CD14-positive monocyte (primary cell): ENCODE measurements at regions not wholly inside any gene's neighbourhood (a gene's known extent, or its start where the extent isn't known, plus 50 kb on each side); places are given as distances from the start of the nearest gene placed in this dataset.

Experiments used
- DNase-seq, 3 donors: peaks; one replicate each; pipeline ENCODE4 v3.0.0-alpha.2; 2011 to 2022
- H2AFZ ChIP-seq: 2 replicates; pipeline ENCODE4 v1.6.0; 2012; ENCODE audit warnings: mild to moderate bottlenecking, low read depth, low read length, inconsistent platforms; ENCODE audit not compliant: insufficient read depth, poor library complexity, severe bottlenecking
- H3K27ac ChIP-seq, 2 donors: 1 replicate in 1 of 2; 2 replicates in 1 of 2; pipeline ENCODE4 v1.5.1; 2012 to 2013; ENCODE audit warnings: low read length in 2 of 2, control low read depth in 1 of 2, inconsistent platforms in 1 of 2, low read depth in 1 of 2, mild to moderate bottlenecking in 1 of 2
- H3K27me3 ChIP-seq, 2 donors: one replicate each; pipeline versions ENCODE4 v1.6.0 to v1.6.1; 2011 to 2013; ENCODE audit warnings: low read length in 2 of 2; ENCODE audit not compliant: control insufficient read depth in 2 of 2, insufficient read depth in 2 of 2
- H3K36me3 ChIP-seq, 2 donors: replicated peaks in 1 of 2; 1 replicate in 1 of 2; 2 replicates in 1 of 2; pipeline versions ENCODE4 v1.5.1 to v1.6.1; 2012 to 2013; ENCODE audit warnings: low read length in 2 of 2, control low read depth in 1 of 2, inconsistent platforms in 1 of 2, mild to moderate bottlenecking in 1 of 2; ENCODE audit not compliant: insufficient read depth in 2 of 2, control insufficient read depth in 1 of 2
- H3K4me1 ChIP-seq, 2 donors: 1 replicate in 1 of 2; 2 replicates in 1 of 2; pipeline versions ENCODE4 v1.5.1 to v1.6.1; 2012 to 2013; ENCODE audit warnings: low read length in 2 of 2, control low read depth in 1 of 2, inconsistent platforms in 1 of 2, mild to moderate bottlenecking in 1 of 2, moderate library complexity in 1 of 2; ENCODE audit not compliant: insufficient read depth in 2 of 2, control insufficient read depth in 1 of 2
- H3K4me2 ChIP-seq: replicated peaks from 2 replicates; pipeline ENCODE3; 2012; ENCODE audit warnings: low read length, moderate library complexity, mild to moderate bottlenecking; ENCODE audit not compliant: poor library complexity, severe bottlenecking; ENCODE audit errors: extremely low read depth
- H3K4me3 ChIP-seq, 3 experiments: fragments of 200-600 bp in 1 of 3; sonication (generic) in 1 of 3; replicated peaks in 1 of 3; 1 replicate in 2 of 3; 2 replicates in 1 of 3; pipeline ENCODE4 v1.5.1; 2011 to 2013; ENCODE audit warnings: low read length in 3 of 3, mild to moderate bottlenecking in 3 of 3, control low read depth in 2 of 3, low read depth in 2 of 3, inconsistent platforms in 1 of 3, moderate library complexity in 1 of 3
- H3K79me2 ChIP-seq: 2 replicates; pipeline ENCODE4 v1.6.0; 2012; ENCODE audit warnings: mild to moderate bottlenecking, control low read depth, inconsistent platforms, low read length, moderate library complexity; ENCODE audit not compliant: insufficient read depth
- H3K9ac ChIP-seq: 2 replicates; pipeline ENCODE4 v1.6.0; 2017; ENCODE audit warnings: low read length, mild to moderate bottlenecking; ENCODE audit not compliant: insufficient read depth, poor library complexity, severe bottlenecking
- H3K9me3 ChIP-seq, 2 donors: replicated peaks in 1 of 2; 1 replicate in 1 of 2; 2 replicates in 1 of 2; pipeline versions ENCODE4 v1.5.1 to v1.6.1; 2012 to 2013; ENCODE audit warnings: low read length in 2 of 2, control low read depth in 1 of 2; ENCODE audit not compliant: control insufficient read depth in 1 of 2, insufficient read depth in 1 of 2
- H4K20me1 ChIP-seq: 2 replicates; pipeline ENCODE4 v1.6.0; 2012; ENCODE audit warnings: mild to moderate bottlenecking, low read length, control low read depth, moderate library complexity; ENCODE audit not compliant: insufficient read depth
- H3K27ac Mint-ChIP-seq, 7 donors: one replicate each; pipeline ENCODE4 v1.8.0; 2020; ENCODE audit warnings: mild to moderate bottlenecking in 7 of 7, mixed read lengths in 7 of 7, moderate library complexity in 6 of 7, inconsistent platforms in 2 of 7
- H3K27me3 Mint-ChIP-seq, 3 donors: one replicate each; pipeline ENCODE4 v1.8.0; 2021 to 2022; ENCODE audit warnings: low read depth in 3 of 3, mild to moderate bottlenecking in 3 of 3, mixed read lengths in 3 of 3, moderate library complexity in 3 of 3, inconsistent platforms in 1 of 3
- H3K36me3 Mint-ChIP-seq, 2 donors: one replicate each; pipeline ENCODE4 v1.8.0; 2020; ENCODE audit warnings: mixed read lengths in 2 of 2, inconsistent platforms in 1 of 2, mild to moderate bottlenecking in 1 of 2
- H3K4me1 Mint-ChIP-seq: one replicate; pipeline ENCODE4 v1.8.0; 2020; ENCODE audit warnings: mild to moderate bottlenecking, mixed read lengths
- H3K4me3 Mint-ChIP-seq, 2 donors: one replicate each; pipeline ENCODE4 v1.8.0; 2020; ENCODE audit warnings: mild to moderate bottlenecking in 2 of 2, mixed read lengths in 2 of 2, moderate library complexity in 1 of 2
- H3K9me3 Mint-ChIP-seq, 7 donors: one replicate each; pipeline ENCODE4 v1.8.0; 2020 to 2022; ENCODE audit warnings: mixed read lengths in 7 of 7, mild to moderate bottlenecking in 6 of 7, moderate library complexity in 6 of 7, inconsistent platforms in 2 of 7
- CTCF ChIP-seq: fragments of 200-600 bp; IDR thresholded peaks from one replicate; pipeline ENCODE4 v1.8.0; 2022; ENCODE audit warnings: antibody characterized with exemption, mild to moderate bottlenecking
- WGBS: methylation state at CpG from one replicate; pipeline ENCODE4 v1.1.5; 2013; ENCODE audit warnings: missing lambda C conversion rate; ENCODE audit not compliant: insufficient coverage; 5-methylcytosine and 5-hydroxymethylcytosine counted together
- intact Hi-C, 2 donors: fragments of 100-400 bp; cut with micrococcal nuclease; formaldehyde crosslinking; loops; one replicate each; pipeline versions ENCODE4 v1.15.0 to v1.15.1; 2023

- WGBS = 62% methylated on average over 3 of the region's 3 CpGs
Measured at GRCh38 chr15:92525758-92526245, 129.8 kb downstream of the FAM174B start.

GRCh38 chr15:92524874-92525565, 130.6 kb downstream of the FAM174B start:
- no peak overlapping the region for H3K9ac ChIP-seq
- Mint-ChIP-seq H3K4me3 (no peak overlapping the region), H3K27me3 (peaks cover 1 to 3% (median 3%) of the 10 kb centered on the region in 3 donors), H3K4me1 (peaks cover 2% of the 10 kb centered on the region), H3K36me3 (no peaks in the 10 kb centered on the region), H3K9me3 (peaks cover 2 to 7% (median 4%) of the 10 kb centered on the region in 7 donors), H3K27ac (no peak overlapping the region)
- WGBS = 94% methylated on average over 2 of the region's 7 CpGs
- no peak overlapping the region for H3K27ac ChIP-seq
- H3K79me2 ChIP-seq = no peaks in the 10 kb centered on the region
- no peak for DNase-seq
- no peak overlapping the region for H2AFZ ChIP-seq
- TF ChIP-seq CTCF = no peak
- intact Hi-C loops = no loop called here
- H4K20me1 ChIP-seq = no peaks in the 10 kb centered on the region
- H3K9me3 ChIP-seq = peaks cover 0 to 4% of the 10 kb centered on the region in 2 donors
- no peaks in the 10 kb centered on the region for H3K4me1 ChIP-seq
- H3K4me3 ChIP-seq = no peak overlapping the region
- no peaks in the 10 kb centered on the region for H3K36me3 ChIP-seq
- no peaks in the 10 kb centered on the region for H3K27me3 ChIP-seq
- no peak overlapping the region for H3K4me2 ChIP-seq

More at GRCh38 chr15:92525758-92526245, 129.8 kb downstream of the FAM174B start:
- H3K36me3 Mint-ChIP-seq = no peaks in the 10 kb centered on the region
- peaks cover 2% of the 10 kb centered on the region for H3K4me1 Mint-ChIP-seq
- H2AFZ ChIP-seq = no peak overlapping the region
- intact Hi-C loops = no loop called here
- H3K36me3 ChIP-seq = no peaks in the 10 kb centered on the region
- H4K20me1 ChIP-seq = no peaks in the 10 kb centered on the region
- no peak overlapping the region for H3K9ac ChIP-seq
- no peaks in the 10 kb centered on the region for H3K79me2 ChIP-seq
- no peak overlapping the region for H3K4me3 ChIP-seq
- DNase-seq = no peak
- H3K4me2 ChIP-seq = no peak overlapping the region
- no peaks in the 10 kb centered on the region for H3K27me3 ChIP-seq
- H3K27me3 Mint-ChIP-seq = peaks cover 1 to 3% (median 3%) of the 10 kb centered on the region in 3 donors
- peaks cover 0 to 4% of the 10 kb centered on the region in 2 donors for H3K9me3 ChIP-seq
- H3K4me1 ChIP-seq = no peaks in the 10 kb centered on the region
- no peak overlapping the region for H3K4me3 Mint-ChIP-seq
- TF ChIP-seq CTCF = no peak
- peaks cover 2 to 7% (median 4%) of the 10 kb centered on the region in 7 donors for H3K9me3 Mint-ChIP-seq
- H3K27ac ChIP-seq = no peak overlapping the region
- no peak overlapping the region for H3K27ac Mint-ChIP-seq
